ENCODE measurements at regions not wholly inside any gene's neighbourhood (a gene's known extent, or its start where the extent isn't known, plus 50 kb on each side); places are given as distances from the start of the nearest gene placed in this dataset.
"Not testable (repeated sequence)": the region's sequence is repeated elsewhere in the genome, so short reads cannot be mapped to it uniquely, and the experiment has no call there.

- TF ChIP-seq PAX5 (IDR thresholded peaks at IDR 0.05; ENCODE audit: insufficient read depth, low read length, severe bottlenecking) (no peak), POLR2A (IDR thresholded peaks at IDR 0.05; ENCODE audit: low read depth, low read length) (no peak), POU2F2 (IDR thresholded peaks at IDR 0.05; ENCODE audit: low read depth, low read length) (no peak), SPI1 (IDR thresholded peaks at IDR 0.05; ENCODE audit: low read depth, low read length) (no peak), TAF1 (IDR thresholded peaks at IDR 0.05; ENCODE audit: low read depth, low read length) (no peak)
- FAIRE-seq (no peak), DNase-seq (ENCODE audit: insufficient read length, low spot score) (no peak)
These were observed 131.2 kb upstream of the HCCS start for GRCh38 chrX:10979956-10980355.

- FAIRE-seq (no peak), DNase-seq (ENCODE audit: insufficient read length, low spot score) (no peak)
- TF ChIP-seq POLR2A (IDR thresholded peaks at IDR 0.05; ENCODE audit: low read depth, low read length): no peak
- no peak for TF ChIP-seq POLR2AphosphoS5 (IDR thresholded peaks at IDR 0.05; ENCODE audit: low read depth, low read length)
- no peak for TF ChIP-seq PAX5 (IDR thresholded peaks at IDR 0.05; ENCODE audit: insufficient read depth, low read length, severe bottlenecking)
- no peak for TF ChIP-seq POU2F2 (IDR thresholded peaks at IDR 0.05; ENCODE audit: low read depth, low read length)
- no peak for TF ChIP-seq SPI1 (IDR thresholded peaks at IDR 0.05; ENCODE audit: low read depth, low read length)
- TF ChIP-seq TAF1 (IDR thresholded peaks at IDR 0.05; ENCODE audit: low read depth, low read length): no peak
These were observed 129.6 kb upstream of the HCCS start for GRCh38 chrX:10981506-10981905.

GRCh38 chrX:10983526-10983925 lies 127.6 kb upstream of the HCCS start:
- FAIRE-seq: no peak
- TF ChIP-seq SPI1 (IDR thresholded peaks at IDR 0.05; ENCODE audit: low read depth, low read length) (no peak), TAF1 (IDR thresholded peaks at IDR 0.05; ENCODE audit: low read depth, low read length) (no peak), POLR2AphosphoS5 (IDR thresholded peaks at IDR 0.05; ENCODE audit: low read depth, low read length) (no peak), POLR2A (IDR thresholded peaks at IDR 0.05; ENCODE audit: low read depth, low read length) (no peak), POU2F2 (IDR thresholded peaks at IDR 0.05; ENCODE audit: low read depth, low read length) (no peak), PAX5 (IDR thresholded peaks at IDR 0.05; ENCODE audit: insufficient read depth, low read length, severe bottlenecking) (no peak)
- no peak for DNase-seq (ENCODE audit: insufficient read length, low spot score)

GRCh38 chrX:10984213-10984612 lies 126.9 kb upstream of the HCCS start:
- FAIRE-seq (no peak), DNase-seq (ENCODE audit: insufficient read length, low spot score) (no peak)
- TF ChIP-seq PAX5 (IDR thresholded peaks at IDR 0.05; ENCODE audit: insufficient read depth, low read length, severe bottlenecking): no peak
- TF ChIP-seq POU2F2 (IDR thresholded peaks at IDR 0.05; ENCODE audit: low read depth, low read length): no peak
- no peak for TF ChIP-seq POLR2AphosphoS5 (IDR thresholded peaks at IDR 0.05; ENCODE audit: low read depth, low read length)
- no peak for TF ChIP-seq POLR2A (IDR thresholded peaks at IDR 0.05; ENCODE audit: low read depth, low read length)
- no peak for TF ChIP-seq SPI1 (IDR thresholded peaks at IDR 0.05; ENCODE audit: low read depth, low read length)
- TF ChIP-seq TAF1 (IDR thresholded peaks at IDR 0.05; ENCODE audit: low read depth, low read length): no peak

- no peak for DNase-seq (ENCODE audit: insufficient read length, low spot score)
- no peak for TF ChIP-seq SPI1 (IDR thresholded peaks at IDR 0.05; ENCODE audit: low read depth, low read length)
- FAIRE-seq: no peak
These were observed 124.5 kb upstream of the HCCS start for GRCh38 chrX:10986616-10987015.

- no peak for DNase-seq (ENCODE audit: insufficient read length, low spot score)
- FAIRE-seq: no peak
- TF ChIP-seq POLR2A (IDR thresholded peaks at IDR 0.05; ENCODE audit: low read depth, low read length) (no peak), PAX5 (IDR thresholded peaks at IDR 0.05; ENCODE audit: insufficient read depth, low read length, severe bottlenecking) (no peak), SPI1 (IDR thresholded peaks at IDR 0.05; ENCODE audit: low read depth, low read length) (no peak), TAF1 (IDR thresholded peaks at IDR 0.05; ENCODE audit: low read depth, low read length) (no peak), POU2F2 (IDR thresholded peaks at IDR 0.05; ENCODE audit: low read depth, low read length) (no peak), POLR2AphosphoS5 (IDR thresholded peaks at IDR 0.05; ENCODE audit: low read depth, low read length) (no peak)
These were observed 122.5 kb upstream of the HCCS start for GRCh38 chrX:10988653-10989052.

- no peak for TF ChIP-seq POLR2A (IDR thresholded peaks at IDR 0.05; ENCODE audit: low read depth, low read length)
- no peak for TF ChIP-seq SPI1 (IDR thresholded peaks at IDR 0.05; ENCODE audit: low read depth, low read length)
- TF ChIP-seq POLR2AphosphoS5 (IDR thresholded peaks at IDR 0.05; ENCODE audit: low read depth, low read length): no peak
- no peak for TF ChIP-seq PAX5 (IDR thresholded peaks at IDR 0.05; ENCODE audit: insufficient read depth, low read length, severe bottlenecking)
- TF ChIP-seq POU2F2 (IDR thresholded peaks at IDR 0.05; ENCODE audit: low read depth, low read length): no peak
- no peak for TF ChIP-seq TAF1 (IDR thresholded peaks at IDR 0.05; ENCODE audit: low read depth, low read length)
- FAIRE-seq: no peak
- DNase-seq (ENCODE audit: insufficient read length, low spot score): no peak
These were observed 121.7 kb upstream of the HCCS start for GRCh38 chrX:10989386-10989785.

GRCh38 chrX:10990418-10990817 lies 120.7 kb upstream of the HCCS start:
- FAIRE-seq (no peak), DNase-seq (ENCODE audit: insufficient read length, low spot score) (no peak)
- no peak for TF ChIP-seq PAX5 (IDR thresholded peaks at IDR 0.05; ENCODE audit: insufficient read depth, low read length, severe bottlenecking)
- no peak for TF ChIP-seq TAF1 (IDR thresholded peaks at IDR 0.05; ENCODE audit: low read depth, low read length)
- TF ChIP-seq POU2F2 (IDR thresholded peaks at IDR 0.05; ENCODE audit: low read depth, low read length): no peak
- no peak for TF ChIP-seq POLR2A (IDR thresholded peaks at IDR 0.05; ENCODE audit: low read depth, low read length)
- TF ChIP-seq POLR2AphosphoS5 (IDR thresholded peaks at IDR 0.05; ENCODE audit: low read depth, low read length): no peak
- TF ChIP-seq SPI1 (IDR thresholded peaks at IDR 0.05; ENCODE audit: low read depth, low read length): no peak

- FAIRE-seq (no peak), DNase-seq (ENCODE audit: insufficient read length, low spot score) (no peak)
- TF ChIP-seq POU2F2 (IDR thresholded peaks at IDR 0.05; ENCODE audit: low read depth, low read length) (no peak), TAF1 (IDR thresholded peaks at IDR 0.05; ENCODE audit: low read depth, low read length) (no peak), SPI1 (IDR thresholded peaks at IDR 0.05; ENCODE audit: low read depth, low read length) (no peak), POLR2A (IDR thresholded peaks at IDR 0.05; ENCODE audit: low read depth, low read length) (no peak), POLR2AphosphoS5 (IDR thresholded peaks at IDR 0.05; ENCODE audit: low read depth, low read length) (no peak), PAX5 (IDR thresholded peaks at IDR 0.05; ENCODE audit: insufficient read depth, low read length, severe bottlenecking) (no peak)
These were observed 120.2 kb upstream of the HCCS start for GRCh38 chrX:10990976-10991375.

- DNase-seq (ENCODE audit: insufficient read length, low spot score) (no peak), FAIRE-seq (no peak)
- no peak for TF ChIP-seq TAF1 (IDR thresholded peaks at IDR 0.05; ENCODE audit: low read depth, low read length)
- no peak for TF ChIP-seq POLR2AphosphoS5 (IDR thresholded peaks at IDR 0.05; ENCODE audit: low read depth, low read length)
- TF ChIP-seq SPI1 (IDR thresholded peaks at IDR 0.05; ENCODE audit: low read depth, low read length): no peak
- no peak for TF ChIP-seq PAX5 (IDR thresholded peaks at IDR 0.05; ENCODE audit: insufficient read depth, low read length, severe bottlenecking)
- TF ChIP-seq POLR2A (IDR thresholded peaks at IDR 0.05; ENCODE audit: low read depth, low read length): no peak
- no peak for TF ChIP-seq POU2F2 (IDR thresholded peaks at IDR 0.05; ENCODE audit: low read depth, low read length)
These were observed 119.0 kb upstream of the HCCS start for GRCh38 chrX:10992110-10992509.

GRCh38 chrX:11007076-11007475 lies 104.1 kb upstream of the HCCS start:
- not testable (repeated sequence) for FAIRE-seq; DNase-seq (ENCODE audit: insufficient read length, low spot score)
